ENCODE measurements at regions not wholly inside any gene's neighbourhood (a gene's known extent, or its start where the extent isn't known, plus 50 kb on each side); places are given as distances from the start of the nearest gene placed in this dataset.
"Not testable (repeated sequence)": the region's sequence is repeated elsewhere in the genome, so short reads cannot be mapped to it uniquely, and the experiment has no call there.

DNA sequence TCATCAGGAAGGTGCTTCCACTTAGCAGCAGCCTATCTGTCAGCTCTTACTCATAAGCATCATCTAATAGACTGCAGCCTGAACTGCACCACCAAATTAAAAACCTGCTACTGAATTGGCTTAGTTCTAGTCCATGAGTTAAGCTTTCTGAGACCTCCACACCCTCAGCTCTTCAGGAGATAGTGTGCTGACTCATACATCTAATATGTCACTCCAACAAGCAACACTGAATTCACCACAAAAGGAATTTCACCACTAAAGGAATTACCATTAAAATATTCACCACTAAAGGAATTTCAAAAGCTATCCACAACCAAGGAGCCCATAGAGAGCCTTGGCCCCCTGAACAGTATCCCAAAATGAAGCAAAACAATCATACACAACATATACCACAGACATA, 418.5 kb upstream of the RORB start:
- H3K36me3 ChIP-seq (ENCODE audit: control insufficient read depth, insufficient read depth, low read length), result no peaks in the 10 kb centered on the region; the same call in 1 of the 2 replicates
- no peak overlapping the region for H3K9ac ChIP-seq (ENCODE audit: low read depth, low read length)

DNA sequence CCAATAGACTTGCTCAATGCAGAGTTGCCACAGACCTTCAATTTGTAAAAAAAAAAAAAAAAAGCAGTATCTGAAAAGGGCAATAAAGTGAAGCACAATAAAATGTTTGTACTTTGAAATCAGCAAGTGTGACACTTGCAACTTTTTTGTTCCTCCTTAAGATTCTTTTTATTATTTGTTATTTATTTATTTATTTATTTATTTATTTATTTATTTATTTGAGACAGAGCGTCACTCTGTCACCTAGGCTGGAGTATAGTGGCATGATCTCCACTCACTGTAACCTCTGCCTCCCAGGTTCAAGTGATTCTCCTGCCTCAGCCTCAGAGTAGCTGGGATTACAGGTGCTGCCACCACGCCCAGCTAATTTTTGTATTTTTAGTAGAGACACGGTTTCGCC, 416.5 kb upstream of the RORB start:
- H3K9me3 ChIP-seq (ENCODE audit: control insufficient read depth, insufficient read depth, low read length), result peaks cover 12% of the 10 kb centered on the region
- not testable (repeated sequence) for H3K36me3 ChIP-seq (ENCODE audit: control insufficient read depth, insufficient read depth, low read length); H3K4me3 ChIP-seq (ENCODE audit: low read depth, low read length); H3K9ac ChIP-seq (ENCODE audit: low read depth, low read length); H3K27me3 ChIP-seq (ENCODE audit: control insufficient read depth, insufficient read depth, low read length); H3K27ac ChIP-seq (ENCODE audit: low read depth, low read length)
- H3K4me1 ChIP-seq (ENCODE audit: control insufficient read depth, insufficient read depth, low read length), result peaks cover 47% of the 10 kb centered on the region

More for the DNA sequence above, 418.5 kb upstream of the RORB start:
- Histone ChIP-seq H3K4me1 (ENCODE audit: control insufficient read depth, insufficient read depth, low read length) (peaks cover 30% of the 10 kb centered on the region), H3K4me3 (ENCODE audit: low read depth, low read length) (peak overlapping the region; percentile 0; the same call in 1 of the 2 replicates), H3K9me3 (ENCODE audit: control insufficient read depth, insufficient read depth, low read length) (peaks cover 20% of the 10 kb centered on the region), H3K27ac (ENCODE audit: low read depth, low read length) (peak overlapping the region; percentile 74), H3K27me3 (ENCODE audit: control insufficient read depth, insufficient read depth, low read length) (no peaks in the 10 kb centered on the region)

DNA sequence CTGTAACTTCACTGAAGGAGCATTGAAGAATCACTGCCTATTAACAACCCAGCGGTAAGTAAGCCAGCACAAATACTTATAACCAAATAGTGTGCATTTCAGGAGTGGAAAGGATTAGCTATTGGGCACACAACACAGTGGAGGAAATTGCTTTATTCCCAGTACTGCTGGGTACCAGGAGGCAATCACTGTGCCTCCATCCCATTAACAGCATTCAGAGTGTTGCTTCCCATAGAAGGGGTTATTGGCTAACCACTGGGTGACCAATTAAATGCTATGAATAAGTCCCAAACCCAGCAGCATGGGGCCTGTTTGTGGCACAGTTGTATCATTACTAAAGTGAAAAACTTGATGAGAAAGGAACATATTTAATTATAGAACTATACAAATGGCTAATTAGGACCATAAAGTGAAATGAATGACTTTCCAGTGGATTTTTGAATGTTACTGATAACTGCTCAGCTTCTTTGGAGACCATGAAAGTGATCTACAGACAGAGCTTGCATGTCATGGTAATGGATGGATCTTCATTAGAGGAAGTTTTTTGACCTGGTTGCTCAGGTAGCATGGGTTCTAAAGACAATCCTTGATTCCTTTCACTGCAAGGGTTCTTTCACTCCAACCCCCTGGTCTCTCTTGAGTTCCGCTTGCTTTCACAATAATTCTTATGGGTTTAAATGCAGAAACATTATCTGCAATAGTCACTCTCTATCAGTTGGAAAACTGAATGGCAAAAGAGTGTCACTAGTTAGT, 413.3 kb upstream of the RORB start:
- peaks cover 10% of the 10 kb centered on the region for H3K9me3 ChIP-seq (ENCODE audit: control insufficient read depth, insufficient read depth, low read length)
- no peak overlapping the region for H3K9ac ChIP-seq (ENCODE audit: low read depth, low read length)
- peak overlapping the region; percentile 90 for H3K27ac ChIP-seq (ENCODE audit: low read depth, low read length)
- H3K27me3 ChIP-seq (ENCODE audit: control insufficient read depth, insufficient read depth, low read length), result no peaks in the 10 kb centered on the region
- H3K4me3 ChIP-seq (ENCODE audit: low read depth, low read length), result peak overlapping the region; percentile 73
- peaks cover 36% of the 10 kb centered on the region for H3K4me1 ChIP-seq (ENCODE audit: control insufficient read depth, insufficient read depth, low read length)
- H3K36me3 ChIP-seq (ENCODE audit: control insufficient read depth, insufficient read depth, low read length), result peaks cover 6% of the 10 kb centered on the region; the same call in 1 of the 2 replicates

DNA sequence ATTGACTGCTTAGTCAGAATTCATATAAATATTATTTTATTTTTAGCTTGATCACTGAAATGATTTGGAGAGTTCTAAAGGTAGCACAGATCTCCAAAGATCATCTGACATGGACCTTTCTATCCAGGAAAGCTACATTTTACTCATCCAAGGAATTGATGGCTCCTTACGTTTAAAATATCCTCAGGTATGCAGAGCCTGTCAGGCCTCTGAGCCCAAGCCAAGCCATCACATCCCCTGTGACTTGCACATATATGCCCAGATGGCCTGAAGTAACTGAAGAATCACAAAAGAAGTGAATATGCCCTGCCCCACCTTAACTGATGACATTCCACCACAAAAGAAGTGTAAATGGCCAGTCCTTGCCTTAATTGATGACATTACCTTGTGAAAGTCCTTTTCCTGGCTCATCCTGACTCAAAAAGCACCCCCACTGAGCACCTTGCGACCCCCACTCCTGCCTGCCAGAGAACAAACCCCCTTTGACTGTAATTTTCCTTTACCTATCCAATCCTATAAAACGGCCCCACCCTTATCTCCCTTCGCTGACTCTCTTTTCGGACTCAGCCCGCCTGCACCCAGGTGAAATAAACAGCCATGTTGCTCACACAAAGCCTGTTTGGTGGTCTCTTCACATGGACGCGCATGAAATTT, 411.6 kb upstream of the RORB start:
- Histone ChIP-seq H3K4me3 (ENCODE audit: low read depth, low read length) (peak overlapping the region; percentile 73), H3K9ac (ENCODE audit: low read depth, low read length) (peak overlapping the region; percentile 93), H3K4me1 (ENCODE audit: control insufficient read depth, insufficient read depth, low read length) (peaks cover 27% of the 10 kb centered on the region), H3K36me3 (ENCODE audit: control insufficient read depth, insufficient read depth, low read length) (peaks cover 11% of the 10 kb centered on the region), H3K27ac (ENCODE audit: low read depth, low read length) (peak overlapping the region; percentile 90)
- H3K27me3 ChIP-seq (ENCODE audit: control insufficient read depth, insufficient read depth, low read length); H3K9me3 ChIP-seq (ENCODE audit: control insufficient read depth, insufficient read depth, low read length): not testable (repeated sequence)

DNA sequence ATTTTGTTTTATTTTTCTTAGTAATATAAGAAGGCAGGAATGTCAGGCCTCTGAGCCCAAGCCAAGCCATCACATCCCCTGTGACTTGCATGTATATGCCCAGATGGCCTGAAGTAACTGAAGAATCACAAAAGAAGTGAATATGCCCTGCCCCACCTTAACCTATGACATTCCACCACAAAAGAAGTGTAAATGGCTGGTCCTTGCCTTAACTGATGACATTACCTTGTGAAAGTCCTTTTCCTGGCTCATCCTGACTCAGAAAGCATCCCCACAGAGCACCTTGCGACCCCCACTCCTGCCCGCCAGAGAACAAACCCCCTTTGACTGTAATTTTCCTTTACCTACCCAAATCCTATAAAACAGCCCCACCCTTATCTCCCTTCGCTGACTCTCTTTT, 406.2 kb upstream of the RORB start:
- Histone ChIP-seq H3K4me3 (ENCODE audit: low read depth, low read length) (peak overlapping the region; percentile 42), H3K36me3 (ENCODE audit: control insufficient read depth, insufficient read depth, low read length) (peaks cover 57% of the 10 kb centered on the region), H3K4me1 (ENCODE audit: control insufficient read depth, insufficient read depth, low read length) (peaks cover 24% of the 10 kb centered on the region), H3K27ac (ENCODE audit: low read depth, low read length) (peak overlapping the region; percentile 85)
- not testable (repeated sequence) for H3K9ac ChIP-seq (ENCODE audit: low read depth, low read length); H3K9me3 ChIP-seq (ENCODE audit: control insufficient read depth, insufficient read depth, low read length); H3K27me3 ChIP-seq (ENCODE audit: control insufficient read depth, insufficient read depth, low read length)

DNA sequence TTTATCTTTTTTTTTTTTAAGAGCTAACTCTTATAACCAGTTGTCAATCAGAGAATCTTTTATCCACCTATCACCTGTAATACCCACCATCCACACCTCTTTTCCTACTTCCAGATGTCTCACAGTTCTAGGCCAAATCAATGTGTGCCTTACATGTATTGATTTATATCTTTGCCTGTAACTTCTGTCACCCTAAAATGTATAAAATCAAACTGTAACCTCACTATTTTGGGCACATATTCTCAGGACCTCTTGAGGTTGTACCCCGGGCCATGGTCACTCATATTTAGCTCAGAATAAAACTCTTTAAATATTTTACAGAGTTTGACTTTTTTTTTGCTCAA, 404.7 kb upstream of the RORB start:
- Histone ChIP-seq H3K4me1 (ENCODE audit: control insufficient read depth, insufficient read depth, low read length) (peaks cover 24% of the 10 kb centered on the region), H3K4me3 (ENCODE audit: low read depth, low read length) (peak overlapping the region; percentile 35), H3K27me3 (ENCODE audit: control insufficient read depth, insufficient read depth, low read length) (no peaks in the 10 kb centered on the region), H3K9me3 (ENCODE audit: control insufficient read depth, insufficient read depth, low read length) (no peaks in the 10 kb centered on the region), H3K36me3 (ENCODE audit: control insufficient read depth, insufficient read depth, low read length) (peaks cover 64% of the 10 kb centered on the region), H3K9ac (ENCODE audit: low read depth, low read length) (no peak overlapping the region), H3K27ac (ENCODE audit: low read depth, low read length) (peak overlapping the region; percentile 85)

DNA sequence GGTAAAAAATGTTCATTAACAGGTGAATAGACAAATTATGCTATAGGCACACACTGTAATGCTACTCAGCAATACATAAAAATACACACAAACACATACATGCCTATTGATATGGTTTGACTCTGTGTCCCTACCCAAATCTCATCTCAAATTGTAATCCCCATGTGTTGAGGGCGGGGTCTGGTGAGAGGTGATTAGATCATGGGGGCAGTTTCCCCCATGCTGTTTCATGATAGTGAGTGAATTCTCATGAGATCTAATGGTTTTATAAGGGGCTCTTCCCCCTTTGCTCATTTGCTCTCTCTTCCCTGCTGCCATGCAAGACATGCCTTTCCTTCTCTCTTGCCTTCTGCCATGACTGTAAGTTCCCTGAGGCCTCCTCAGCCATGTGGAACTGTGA, 403.1 kb upstream of the RORB start:
- Histone ChIP-seq H3K36me3 (ENCODE audit: control insufficient read depth, insufficient read depth, low read length) (peaks cover 63% of the 10 kb centered on the region), H3K4me1 (ENCODE audit: control insufficient read depth, insufficient read depth, low read length) (peaks cover 24% of the 10 kb centered on the region)
- H3K27me3 ChIP-seq (ENCODE audit: control insufficient read depth, insufficient read depth, low read length); H3K9ac ChIP-seq (ENCODE audit: low read depth, low read length); H3K9me3 ChIP-seq (ENCODE audit: control insufficient read depth, insufficient read depth, low read length); H3K4me3 ChIP-seq (ENCODE audit: low read depth, low read length); H3K27ac ChIP-seq (ENCODE audit: low read depth, low read length): not testable (repeated sequence)

DNA sequence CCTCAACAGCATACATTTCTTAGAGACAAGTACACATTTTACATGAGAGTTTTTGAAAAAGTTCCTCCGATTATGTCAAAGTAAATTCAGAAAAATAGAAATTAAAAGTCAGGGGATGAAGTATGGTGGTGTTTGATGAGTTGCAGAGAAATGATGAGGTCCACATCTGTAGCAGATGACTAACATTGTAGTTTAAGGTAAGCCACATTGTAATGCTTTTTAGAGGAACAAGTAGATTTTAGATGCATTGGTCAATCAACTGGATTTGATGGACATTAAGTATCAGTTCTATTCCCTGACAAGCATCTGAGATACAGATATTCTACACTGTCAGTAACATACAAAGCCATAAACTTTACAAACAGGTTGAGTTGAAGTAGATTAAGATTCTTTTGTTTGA, 402.4 kb upstream of the RORB start:
- Histone ChIP-seq H3K27me3 (ENCODE audit: control insufficient read depth, insufficient read depth, low read length) (no peaks in the 10 kb centered on the region), H3K4me1 (ENCODE audit: control insufficient read depth, insufficient read depth, low read length) (peaks cover 24% of the 10 kb centered on the region), H3K9ac (ENCODE audit: low read depth, low read length) (no peak overlapping the region), H3K36me3 (ENCODE audit: control insufficient read depth, insufficient read depth, low read length) (peaks cover 70% of the 10 kb centered on the region), H3K9me3 (ENCODE audit: control insufficient read depth, insufficient read depth, low read length) (no peaks in the 10 kb centered on the region), H3K27ac (ENCODE audit: low read depth, low read length) (no peak overlapping the region), H3K4me3 (ENCODE audit: low read depth, low read length) (no peak overlapping the region)

DNA sequence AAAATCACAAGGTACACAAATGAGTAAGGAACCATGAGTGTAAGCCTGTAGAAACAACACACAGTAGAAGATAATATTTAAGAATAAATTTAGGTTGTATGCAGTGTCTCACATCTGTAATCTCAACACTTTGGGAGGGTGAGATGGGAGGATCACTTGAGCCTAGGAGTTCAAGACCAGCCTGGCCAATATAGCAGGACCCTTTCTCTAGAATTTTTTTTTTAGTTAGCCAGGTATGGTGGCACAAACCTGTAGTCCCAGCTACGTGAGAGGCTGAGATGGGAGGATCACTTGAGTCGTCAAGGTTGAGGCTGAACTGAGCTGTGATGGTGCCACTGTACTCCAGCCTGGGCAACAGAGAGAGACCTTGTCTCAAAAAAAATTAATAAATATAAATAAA, 401.2 kb upstream of the RORB start:
- peaks cover 24% of the 10 kb centered on the region for H3K4me1 ChIP-seq (ENCODE audit: control insufficient read depth, insufficient read depth, low read length)
- no peak overlapping the region for H3K27ac ChIP-seq (ENCODE audit: low read depth, low read length)
- 0 out of 2 replicates have a peak, but pooled peaks cover 3% of the 10 kb centered on the region for H3K9me3 ChIP-seq (ENCODE audit: control insufficient read depth, insufficient read depth, low read length)
- H3K36me3 ChIP-seq (ENCODE audit: control insufficient read depth, insufficient read depth, low read length), result peaks cover 77% of the 10 kb centered on the region
- H3K4me3 ChIP-seq (ENCODE audit: low read depth, low read length), result no peak overlapping the region
- no peak overlapping the region for H3K9ac ChIP-seq (ENCODE audit: low read depth, low read length)
- H3K27me3 ChIP-seq (ENCODE audit: control insufficient read depth, insufficient read depth, low read length), result no peaks in the 10 kb centered on the region

DNA sequence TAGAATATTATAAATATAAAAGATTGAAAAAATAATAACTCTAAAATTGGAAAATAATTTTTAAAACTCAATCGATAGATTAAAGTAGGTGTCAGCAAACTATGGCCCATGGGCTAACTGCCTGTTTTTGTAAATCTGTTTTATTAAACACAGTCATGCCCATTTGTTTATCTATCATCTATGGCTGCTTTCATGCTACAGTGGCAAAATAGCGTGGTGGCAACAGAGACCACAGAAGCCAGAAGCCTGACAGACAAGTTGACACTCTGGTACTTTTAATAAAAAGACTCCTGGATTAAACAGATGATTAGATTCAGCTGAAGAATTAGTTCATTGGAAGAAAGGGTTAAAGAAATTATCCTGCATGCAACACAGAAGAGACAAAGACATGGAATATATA, 400.7 kb upstream of the RORB start:
- Histone ChIP-seq H3K4me1 (ENCODE audit: control insufficient read depth, insufficient read depth, low read length) (peaks cover 21% of the 10 kb centered on the region), H3K36me3 (ENCODE audit: control insufficient read depth, insufficient read depth, low read length) (peaks cover 78% of the 10 kb centered on the region), H3K4me3 (ENCODE audit: low read depth, low read length) (no peak overlapping the region), H3K9ac (ENCODE audit: low read depth, low read length) (no peak overlapping the region), H3K27ac (ENCODE audit: low read depth, low read length) (no peak overlapping the region), H3K9me3 (ENCODE audit: control insufficient read depth, insufficient read depth, low read length) (peaks cover 7% of the 10 kb centered on the region; the same call in 1 of the 2 replicates), H3K27me3 (ENCODE audit: control insufficient read depth, insufficient read depth, low read length) (no peaks in the 10 kb centered on the region)

DNA sequence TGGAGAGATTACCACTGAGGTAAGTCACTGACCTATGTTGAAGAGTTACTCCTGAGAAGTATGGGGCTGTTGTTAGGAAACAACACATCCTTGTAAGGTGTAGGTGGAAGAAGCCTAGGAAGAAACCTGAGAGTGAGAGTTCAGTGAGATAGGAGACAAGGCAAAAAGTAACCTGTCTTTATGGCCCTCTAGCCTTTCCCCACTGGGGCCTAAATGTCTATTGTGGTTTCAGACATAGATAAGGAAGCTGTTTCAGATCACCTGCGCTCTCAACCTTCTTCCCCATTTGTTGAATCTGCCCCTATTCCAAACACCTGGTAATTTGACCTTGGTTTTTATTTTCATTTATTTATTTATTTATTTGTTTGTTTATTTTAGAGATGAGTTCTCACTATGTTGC, 397.1 kb upstream of the RORB start:
- no peak overlapping the region for H3K9ac ChIP-seq (ENCODE audit: low read depth, low read length)
- H3K4me3 ChIP-seq (ENCODE audit: low read depth, low read length), result no peak overlapping the region
- H3K4me1 ChIP-seq (ENCODE audit: control insufficient read depth, insufficient read depth, low read length), result no peaks in the 10 kb centered on the region
- no peaks in the 10 kb centered on the region; the same call in 1 of the 2 replicates for H3K27me3 ChIP-seq (ENCODE audit: control insufficient read depth, insufficient read depth, low read length)
- peaks cover 48% of the 10 kb centered on the region for H3K36me3 ChIP-seq (ENCODE audit: control insufficient read depth, insufficient read depth, low read length)
- peaks cover 29% of the 10 kb centered on the region for H3K9me3 ChIP-seq (ENCODE audit: control insufficient read depth, insufficient read depth, low read length)
- no peak overlapping the region for H3K27ac ChIP-seq (ENCODE audit: low read depth, low read length)

Data from HUES48 (cell line).